HEK293T (cell line): ENCODE measurements at regions not wholly inside any gene's neighbourhood (a gene's known extent, or its start where the extent isn't known, plus 50 kb on each side); places are given as distances from the start of the nearest gene placed in this dataset.

Source experiments
- BHLHE40 ChIP-seq: fragments of 450-650 bp; IDR thresholded peaks from 2 replicates; pipeline ENCODE4 v1.6.1; 2016; ENCODE audit warnings: mild to moderate bottlenecking, moderate library complexity, borderline replicate concordance
- LEF1 ChIP-seq: fragments of 450-650 bp; IDR thresholded peaks from 2 replicates; pipeline ENCODE4 v1.6.1; 2017; ENCODE audit warnings: mild to moderate bottlenecking, borderline replicate concordance
- PKNOX1 ChIP-seq: fragments of 450-650 bp; IDR thresholded peaks from 2 replicates; pipeline ENCODE4 v1.6.1; 2016
- SP1 ChIP-seq: fragments of 450-650 bp; IDR thresholded peaks from 2 replicates; pipeline ENCODE4 v1.6.1; 2017

- TF ChIP-seq PKNOX1 (no peak), LEF1 (no peak), SP1 (no peak), BHLHE40 (no peak)
Observed at GRCh38 chr3:153463895-153464294, 301.9 kb downstream of the RAP2B start.
